ENCODE measurements at regions not wholly inside any gene's neighbourhood (a gene's known extent, or its start where the extent isn't known, plus 50 kb on each side); places are given as distances from the start of the nearest gene placed in this dataset.

DNA sequence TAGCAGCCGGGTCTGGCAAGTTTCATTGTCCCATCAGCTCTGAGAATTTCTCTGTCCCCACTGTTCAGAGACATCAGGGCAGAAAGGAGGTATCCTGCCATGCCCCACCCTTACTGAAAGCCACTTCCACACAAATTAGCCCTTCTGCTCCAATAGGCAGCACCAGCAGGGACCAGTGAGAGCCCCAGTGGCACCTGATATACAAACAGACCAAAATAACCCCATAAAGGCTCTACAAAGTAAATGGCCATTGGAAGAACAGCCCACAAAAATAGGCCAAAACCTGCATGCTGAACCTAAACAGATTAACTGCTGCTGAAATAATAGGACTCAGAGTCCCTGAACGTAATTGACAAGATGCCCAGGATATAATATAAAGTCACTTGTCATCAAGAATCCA lies 199.9 kb downstream of the TMEM200A start:
- DNase-seq (ENCODE audit: low read depth): no peak
- TF ChIP-seq, protein P1, sequence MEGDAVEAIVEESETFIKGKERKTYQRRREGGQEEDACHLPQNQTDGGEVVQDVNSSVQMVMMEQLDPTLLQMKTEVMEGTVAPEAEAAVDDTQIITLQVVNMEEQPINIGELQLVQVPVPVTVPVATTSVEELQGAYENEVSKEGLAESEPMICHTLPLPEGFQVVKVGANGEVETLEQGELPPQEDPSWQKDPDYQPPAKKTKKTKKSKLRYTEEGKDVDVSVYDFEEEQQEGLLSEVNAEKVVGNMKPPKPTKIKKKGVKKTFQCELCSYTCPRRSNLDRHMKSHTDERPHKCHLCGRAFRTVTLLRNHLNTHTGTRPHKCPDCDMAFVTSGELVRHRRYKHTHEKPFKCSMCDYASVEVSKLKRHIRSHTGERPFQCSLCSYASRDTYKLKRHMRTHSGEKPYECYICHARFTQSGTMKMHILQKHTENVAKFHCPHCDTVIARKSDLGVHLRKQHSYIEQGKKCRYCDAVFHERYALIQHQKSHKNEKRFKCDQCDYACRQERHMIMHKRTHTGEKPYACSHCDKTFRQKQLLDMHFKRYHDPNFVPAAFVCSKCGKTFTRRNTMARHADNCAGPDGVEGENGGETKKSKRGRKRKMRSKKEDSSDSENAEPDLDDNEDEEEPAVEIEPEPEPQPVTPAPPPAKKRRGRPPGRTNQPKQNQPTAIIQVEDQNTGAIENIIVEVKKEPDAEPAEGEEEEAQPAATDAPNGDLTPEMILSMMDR (IDR thresholded peaks at IDR 0.05; ENCODE audit: insufficient read depth, low read depth, low read length): no peak
- H3K4me3 ChIP-seq (ENCODE audit: low read depth, low read length): no peak overlapping the region

- DNase-seq (ENCODE audit: low read depth): peak; percentile 84
These were observed 208.3 kb downstream of the TMEM200A start for GRCh38 chr6:130574146-130574545.

GRCh38 chr6:130575557-130575956 lies 209.7 kb downstream of the TMEM200A start:
- no peak overlapping the region for H3K4me3 ChIP-seq (ENCODE audit: low read depth, low read length)
- TF ChIP-seq, protein P1 (IDR thresholded peaks at IDR 0.05; ENCODE audit: insufficient read depth, low read depth, low read length): no peak
- no peak for DNase-seq (ENCODE audit: low read depth)

More at GRCh38 chr6:130574146-130574545, 208.3 kb downstream of the TMEM200A start:
- TF ChIP-seq, protein P1 (IDR thresholded peaks at IDR 0.05; ENCODE audit: insufficient read depth, low read depth, low read length): no peak
- H3K4me3 ChIP-seq (ENCODE audit: low read depth, low read length): no peak overlapping the region

GRCh38 chr6:130575971-130576370 lies 210.2 kb downstream of the TMEM200A start:
- TF ChIP-seq, protein P1 (IDR thresholded peaks at IDR 0.05; ENCODE audit: insufficient read depth, low read depth, low read length): no peak
- DNase-seq (ENCODE audit: low read depth): no peak
- no peak overlapping the region for H3K4me3 ChIP-seq (ENCODE audit: low read depth, low read length)

DNA sequence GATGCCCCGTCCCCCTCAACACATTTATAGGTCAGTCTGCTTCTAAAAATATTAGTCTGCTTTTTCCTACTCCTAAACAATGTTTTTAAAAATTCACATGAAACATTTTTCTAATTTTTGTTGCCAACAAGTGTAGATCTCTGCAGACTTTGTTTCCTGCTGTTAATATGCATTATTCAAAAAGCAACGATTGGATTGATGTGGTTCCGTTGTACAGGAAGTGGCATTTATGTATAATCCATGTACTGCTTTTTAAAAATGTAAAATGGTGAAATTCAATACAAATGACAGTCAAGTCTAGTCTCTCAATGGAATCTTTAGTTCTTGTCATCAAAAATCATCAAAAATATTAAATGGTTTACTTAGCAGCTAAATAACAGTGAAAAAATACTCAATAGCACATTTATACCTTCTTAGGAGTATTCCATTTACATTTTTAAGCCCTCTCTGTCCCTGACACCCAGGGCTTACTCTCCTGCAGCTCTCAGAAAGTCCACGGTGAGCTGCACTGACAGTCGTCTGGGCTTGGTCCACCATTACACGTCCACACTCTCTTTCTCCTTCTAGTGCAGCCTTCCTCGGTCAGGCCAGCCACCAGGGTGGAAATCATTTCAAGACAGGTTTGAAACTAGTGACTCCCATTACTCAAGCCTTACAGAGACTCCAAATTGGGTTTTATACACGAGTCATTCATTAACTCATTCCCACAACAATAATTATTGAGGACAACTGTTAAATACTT lies 211.5 kb downstream of the TMEM200A start:
- H3K4me3 ChIP-seq (ENCODE audit: low read depth, low read length): no peak overlapping the region
- DNase-seq (ENCODE audit: low read depth): no peak
- TF ChIP-seq, protein P1 (IDR thresholded peaks at IDR 0.05; ENCODE audit: insufficient read depth, low read depth, low read length): no peak

DNA sequence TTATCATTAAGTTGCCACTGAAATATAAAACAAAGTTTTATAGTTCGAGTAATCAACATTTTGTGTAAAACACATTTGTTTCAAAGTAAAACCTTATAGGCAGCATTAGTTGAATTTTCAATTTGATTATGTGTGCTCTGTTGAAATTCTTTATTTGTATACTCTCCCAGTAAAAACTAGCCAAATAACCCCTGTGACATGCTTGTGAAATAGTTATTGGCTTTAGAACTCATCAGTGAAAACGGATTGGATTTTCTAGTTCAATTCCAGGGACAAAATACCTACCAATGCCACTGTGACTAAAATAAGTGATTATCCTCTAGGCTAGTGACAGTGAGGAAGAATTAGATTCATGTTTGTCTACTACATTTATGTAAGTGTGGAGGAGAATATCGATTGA lies 212.9 kb downstream of the TMEM200A start:
- H3K4me3 ChIP-seq (ENCODE audit: low read depth, low read length): no peak overlapping the region
- TF ChIP-seq, protein P1 (IDR thresholded peaks at IDR 0.05; ENCODE audit: insufficient read depth, low read depth, low read length): no peak
- DNase-seq (ENCODE audit: low read depth): no peak

- no peak overlapping the region for H3K4me3 ChIP-seq (ENCODE audit: low read depth, low read length)
- DNase-seq (ENCODE audit: low read depth): no peak
- TF ChIP-seq, protein P1 (IDR thresholded peaks at IDR 0.05; ENCODE audit: insufficient read depth, low read depth, low read length): no peak
These were observed 217.5 kb downstream of the TMEM200A start for GRCh38 chr6:130583268-130583667.
